HG03066 (cell line): ENCODE measurements at regions not wholly inside any gene's neighbourhood (a gene's known extent, or its start where the extent isn't known, plus 50 kb on each side); places are given as distances from the start of the nearest gene placed in this dataset.

ENCODE experiments used
- ATAC-seq: cut with Tn5 transposase; IDR thresholded peaks from one replicate; pipeline ENCODE4 v1.9.1; 2021; ENCODE audit warnings: low read depth; ENCODE audit not compliant: unreplicated experiment

- no peak for ATAC-seq
Measured at GRCh38 chr6:165922309-165922794, 245.3 kb downstream of the TBXT start.

GRCh38 chr6:165920896-165921671 is 246.6 kb downstream of the TBXT start:
- no peak for ATAC-seq

- ATAC-seq, result no peak
Measured at GRCh38 chr6:165917576-165917975, 250.1 kb downstream of the TBXT start.

- ATAC-seq, result no peak
Measured at GRCh38 chr6:165915022-165915770, 252.2 kb upstream of the PDE10A start.

- no peak for ATAC-seq
Measured at GRCh38 chr6:165913676-165914570, 250.9 kb upstream of the PDE10A start.

- no peak for ATAC-seq
Measured at GRCh38 chr6:165910184-165910966, 247.3 kb upstream of the PDE10A start.

GRCh38 chr6:165906736-165907135 is 243.7 kb upstream of the PDE10A start:
- ATAC-seq, result no peak

GRCh38 chr6:165905744-165906143 is 242.7 kb upstream of the PDE10A start:
- no peak for ATAC-seq

- ATAC-seq, result no peak
Measured at GRCh38 chr6:165900970-165901369, 237.9 kb upstream of the PDE10A start.

GRCh38 chr6:165899611-165900010 is 236.6 kb upstream of the PDE10A start:
- no peak for ATAC-seq

GRCh38 chr6:165895421-165896165 is 232.6 kb upstream of the PDE10A start:
- no peak for ATAC-seq

GRCh38 chr6:165894171-165894825 is 231.3 kb upstream of the PDE10A start:
- no peak for ATAC-seq

- ATAC-seq, result no peak
Measured at GRCh38 chr6:165893431-165893830, 230.4 kb upstream of the PDE10A start.

- no peak for ATAC-seq
Measured at GRCh38 chr6:165891320-165891719, 228.3 kb upstream of the PDE10A start.

GRCh38 chr6:165890404-165890735 is 227.3 kb upstream of the PDE10A start:
- ATAC-seq, result no peak

- no peak for ATAC-seq
Measured at GRCh38 chr6:165889636-165890403, 226.8 kb upstream of the PDE10A start.

GRCh38 chr6:165886169-165886568 is 223.1 kb upstream of the PDE10A start:
- no peak for ATAC-seq
